HG03520 (cell line): ENCODE measurements at regions not wholly inside any gene's neighbourhood (a gene's known extent, or its start where the extent isn't known, plus 50 kb on each side); places are given as distances from the start of the nearest gene placed in this dataset.
"Not testable (repeated sequence)": the region's sequence is repeated elsewhere in the genome, so short reads cannot be mapped to it uniquely, and the experiment has no call there.

Experiments used
- ATAC-seq: cut with Tn5 transposase; IDR thresholded peaks from one replicate; pipeline ENCODE4 v1.9.1; 2021; ENCODE audit warnings: mild to moderate bottlenecking, moderate library complexity; ENCODE audit not compliant: unreplicated experiment

DNA sequence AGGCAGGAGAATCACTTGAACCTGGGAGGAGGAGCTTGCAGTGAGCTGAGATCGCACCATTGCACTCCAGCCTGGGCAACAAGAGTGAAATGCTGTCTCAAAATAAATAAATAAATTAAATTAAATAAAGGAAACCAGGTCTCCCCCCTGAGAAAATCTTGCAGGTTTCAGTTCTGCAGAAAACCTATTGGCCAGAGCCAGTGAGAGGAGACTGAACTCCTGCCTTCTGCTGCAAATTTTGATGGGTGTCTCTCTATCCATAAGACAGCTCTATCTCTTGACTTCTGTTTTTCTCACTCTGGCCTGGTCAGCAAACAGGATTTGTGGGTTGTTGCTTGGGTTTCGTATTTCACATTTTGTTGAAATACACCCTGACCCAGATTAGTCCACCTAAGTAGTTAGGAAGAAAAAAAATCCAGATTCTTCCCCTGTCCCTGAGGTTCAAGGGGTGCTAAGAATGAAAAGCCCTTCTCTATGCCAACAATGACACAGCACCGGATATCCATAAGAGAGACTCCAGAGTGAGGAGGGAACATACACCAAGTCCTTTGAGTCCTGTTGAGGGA lies 86.7 kb upstream of the MAP4K4 start:
- ATAC-seq = no peak

DNA sequence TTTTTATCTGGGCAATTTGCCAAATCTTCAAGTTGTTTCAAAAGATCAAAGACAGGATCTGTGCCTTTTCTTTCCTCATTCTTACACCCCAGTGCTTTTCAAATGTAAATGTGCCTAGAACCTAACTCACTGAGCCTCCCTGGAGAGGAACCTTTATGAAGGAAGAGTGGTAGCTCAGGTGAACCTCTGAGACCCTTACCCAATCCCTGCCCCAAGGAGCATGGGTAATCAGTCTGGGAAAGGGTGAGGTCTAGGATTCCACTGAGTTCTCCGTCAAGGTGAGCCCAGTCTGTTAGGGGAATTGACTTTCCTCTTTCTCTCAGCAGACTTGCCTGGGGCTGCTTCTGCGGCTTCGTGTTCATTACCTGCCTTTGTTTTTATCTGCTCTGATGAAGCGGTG lies 88.1 kb upstream of the MAP4K4 start:
- ATAC-seq = no peak

DNA sequence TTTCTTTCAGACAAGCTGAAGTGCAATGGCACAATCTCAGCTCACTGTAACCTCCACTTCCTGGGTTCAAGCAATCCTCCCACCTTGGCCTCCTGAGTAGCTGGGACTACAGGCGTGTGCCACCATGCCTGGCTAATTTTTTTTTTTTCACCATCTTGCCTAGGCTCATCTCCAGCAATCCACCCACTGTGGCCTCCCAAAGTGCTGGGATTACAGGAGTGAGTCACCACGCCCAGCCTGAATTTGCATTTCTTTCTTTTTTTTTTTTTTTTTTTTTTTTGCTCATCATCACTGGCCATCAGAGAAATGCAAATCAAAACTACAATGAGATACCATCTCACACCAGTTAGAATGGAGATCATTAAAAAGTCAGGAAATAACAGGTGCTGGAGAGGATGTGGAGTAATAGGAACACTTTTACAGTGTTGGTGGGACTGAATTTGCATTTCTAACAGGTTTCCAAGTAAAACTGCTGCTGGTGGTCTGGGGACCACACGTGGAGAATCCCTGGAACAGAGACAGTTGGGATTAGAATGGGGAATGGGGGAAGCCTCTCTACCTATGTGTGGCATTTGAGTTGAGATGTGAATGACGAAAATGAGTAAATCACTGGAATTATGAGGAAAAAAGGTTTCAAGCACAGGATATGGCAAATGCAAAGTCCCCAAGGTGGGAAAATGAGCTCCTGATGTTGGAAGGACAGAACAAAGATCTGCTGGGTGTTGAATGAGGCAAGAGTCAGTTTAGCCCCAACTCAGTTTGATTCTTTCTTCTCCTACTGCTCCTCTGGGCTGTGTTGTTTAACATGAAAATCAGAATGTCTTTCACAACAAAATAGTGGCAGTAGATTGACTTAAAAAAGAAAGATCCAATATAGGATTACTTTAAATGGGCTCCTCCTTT lies 88.8 kb upstream of the MAP4K4 start:
- ATAC-seq = no peak

DNA sequence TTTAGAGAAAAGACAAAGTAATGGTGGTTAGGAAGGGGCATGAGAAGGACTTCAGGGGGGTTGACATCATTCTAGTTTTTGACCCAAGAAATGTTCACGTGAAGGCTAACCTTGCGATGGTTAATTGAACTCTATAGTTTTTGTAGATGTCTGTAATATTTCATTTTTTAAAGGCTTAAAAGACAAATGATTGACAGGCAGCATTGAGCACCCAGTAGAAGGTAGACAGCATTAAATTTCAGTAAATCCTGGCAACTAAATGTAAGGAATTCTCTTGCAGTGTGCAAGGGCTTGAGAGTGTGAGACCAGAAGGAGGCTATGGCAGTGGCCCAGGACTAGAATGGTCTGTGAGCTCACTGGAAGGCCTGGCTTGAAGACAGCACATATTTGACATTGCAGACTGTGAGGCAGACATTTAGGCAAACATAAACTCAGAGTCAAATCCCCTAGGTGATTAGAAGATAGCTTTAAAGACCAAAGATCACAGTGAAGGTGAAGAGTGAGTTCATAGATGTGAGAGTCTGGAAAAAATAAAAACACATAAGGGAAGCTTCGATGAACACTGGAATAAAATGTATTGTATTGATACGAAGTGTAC lies 100.1 kb upstream of the MAP4K4 start:
- ATAC-seq = no peak

DNA sequence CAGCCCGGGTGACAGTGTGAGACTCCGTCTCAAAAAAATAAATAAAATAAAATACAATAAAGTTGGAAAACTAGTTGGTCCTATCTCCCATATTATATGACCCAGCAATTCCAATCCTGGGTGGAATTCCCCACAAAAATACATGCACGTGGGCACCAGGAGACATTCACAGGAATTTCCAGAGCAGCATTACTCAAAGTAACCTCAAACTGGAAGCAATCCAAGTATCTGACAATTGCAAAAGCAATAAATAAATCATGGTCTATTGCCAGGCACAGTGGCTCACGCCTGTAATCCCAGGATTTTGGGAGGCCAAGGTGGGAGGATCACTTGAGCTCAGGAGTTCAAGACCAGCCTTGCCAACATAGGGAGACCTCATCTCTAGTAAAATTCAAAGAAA lies 101.2 kb upstream of the MAP4K4 start:
- no peak for ATAC-seq

GRCh38 chr2:101587251-101587650 lies 110.3 kb upstream of the MAP4K4 start:
- no peak for ATAC-seq

GRCh38 chr2:101583861-101584260 lies 108.9 kb upstream of the RFX8 start:
- no peak for ATAC-seq

GRCh38 chr2:101581675-101582299 lies 106.9 kb upstream of the RFX8 start:
- no peak for ATAC-seq

DNA sequence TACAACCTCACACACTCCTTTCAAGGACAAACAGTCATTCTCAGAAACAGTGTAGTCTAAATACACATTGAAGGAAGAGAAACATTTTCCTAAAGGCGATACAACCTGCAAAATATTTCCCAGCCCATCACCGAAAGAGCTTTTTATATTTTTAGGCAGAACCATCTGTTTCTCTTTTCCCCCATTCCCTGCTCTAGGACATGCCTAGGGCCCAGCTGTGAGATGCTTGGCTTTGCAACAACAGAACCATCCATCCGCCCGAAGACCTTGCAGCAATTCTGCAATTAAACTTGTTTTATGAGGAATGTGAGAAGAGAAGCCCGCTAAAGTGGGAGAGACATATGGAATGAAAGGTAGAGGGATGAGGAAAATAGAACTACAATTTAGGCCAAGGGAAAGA lies 105.6 kb upstream of the RFX8 start:
- ATAC-seq = no peak

DNA sequence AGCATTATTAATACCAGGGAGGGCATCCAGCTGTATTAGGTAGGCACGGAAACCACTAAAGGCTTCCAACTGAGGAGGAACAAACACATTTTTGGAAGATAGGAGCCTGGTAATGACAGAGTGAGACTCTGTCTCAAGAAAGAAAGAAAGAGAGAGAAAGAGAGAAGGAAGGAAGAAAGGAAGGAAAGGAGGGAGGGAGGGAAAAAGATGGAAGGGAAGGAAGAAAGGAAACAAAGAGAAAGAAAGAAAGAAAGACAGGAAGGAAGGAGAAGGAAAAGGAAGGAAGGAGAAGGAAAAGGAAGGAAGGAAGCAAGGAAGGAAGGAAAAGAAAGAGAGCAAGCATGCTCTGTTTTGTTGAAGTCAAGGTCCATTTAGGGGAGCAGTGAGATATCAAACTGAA lies 103.8 kb upstream of the RFX8 start:
- ATAC-seq = no peak

DNA sequence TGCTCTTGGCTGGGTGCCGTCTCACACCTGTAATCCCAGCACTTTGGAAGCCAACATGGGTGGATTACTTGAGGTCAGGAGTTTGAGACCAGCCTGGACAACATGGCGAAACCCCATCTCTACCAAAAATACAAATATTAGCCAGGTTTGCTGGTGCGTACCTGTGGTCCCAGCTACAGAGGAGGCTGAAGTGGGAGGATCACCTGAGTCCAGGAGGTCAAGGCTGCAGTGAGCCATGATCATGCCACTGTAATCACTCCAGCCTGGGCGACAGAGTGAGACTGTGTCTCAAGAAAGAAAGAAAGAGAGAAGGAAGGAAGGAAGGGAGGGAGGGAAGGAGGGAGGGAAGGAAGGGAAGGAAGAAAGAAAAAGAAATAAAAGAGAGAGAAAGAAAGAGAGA lies 103.2 kb upstream of the RFX8 start:
- not testable (repeated sequence) for ATAC-seq

DNA sequence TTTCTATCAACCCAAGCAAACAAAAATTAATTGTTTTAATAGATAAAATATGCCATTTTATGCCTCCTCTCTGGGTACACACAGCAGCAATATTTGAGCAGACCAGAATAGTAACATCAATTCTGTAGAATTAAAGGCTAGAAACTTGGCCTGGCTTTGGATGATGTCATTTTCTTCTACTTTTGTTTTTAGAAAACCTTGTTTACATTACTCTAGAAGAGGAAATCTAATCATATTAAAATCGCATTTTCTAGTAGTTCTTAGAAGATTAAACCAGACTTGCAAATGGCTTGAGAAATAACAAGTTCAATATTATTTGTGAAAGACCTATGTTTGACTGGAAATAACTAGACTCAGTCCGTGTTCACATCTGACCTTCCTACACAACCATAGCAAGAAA lies 102.3 kb upstream of the RFX8 start:
- no peak for ATAC-seq

- ATAC-seq = no peak
Observed at GRCh38 chr2:101574622-101575021, 99.7 kb upstream of the RFX8 start.

- no peak for ATAC-seq
Observed at GRCh38 chr2:101571951-101572350, 97.0 kb upstream of the RFX8 start.

DNA sequence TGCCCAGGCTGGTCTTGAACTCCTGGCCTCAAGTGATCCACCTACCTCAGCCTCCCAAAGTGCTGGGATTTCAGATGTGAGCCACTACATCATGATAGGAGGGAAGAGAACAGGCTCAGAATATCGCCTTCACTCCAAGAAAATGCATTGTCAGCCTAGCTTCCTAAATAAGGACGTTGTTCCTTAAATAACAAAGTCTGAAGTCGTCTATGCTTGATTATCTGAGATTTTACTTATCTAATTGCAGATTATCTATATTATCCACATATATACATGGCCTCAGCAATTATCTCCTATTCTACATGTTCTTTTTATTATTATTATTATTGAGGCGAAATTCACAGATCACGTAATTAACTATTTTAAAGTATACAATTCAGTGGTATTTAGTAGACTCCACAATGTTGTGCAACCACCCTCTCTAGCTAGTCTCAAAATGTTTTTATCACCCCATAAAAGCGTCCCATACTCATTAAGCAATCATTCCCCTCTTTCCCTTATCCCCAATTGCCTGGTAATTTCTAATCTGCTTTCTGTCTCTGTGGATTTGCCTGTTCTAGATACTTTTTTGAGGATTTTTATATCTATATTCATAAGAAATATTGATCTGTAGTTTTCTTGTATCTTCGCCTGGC lies 95.1 kb upstream of the RFX8 start:
- ATAC-seq = no peak

GRCh38 chr2:101568969-101569368 lies 94.1 kb upstream of the RFX8 start:
- ATAC-seq = no peak

- no peak for ATAC-seq
Observed at GRCh38 chr2:101566632-101567228, 91.8 kb upstream of the RFX8 start.

GRCh38 chr2:101563849-101564248 lies 88.9 kb upstream of the RFX8 start:
- no peak for ATAC-seq

DNA sequence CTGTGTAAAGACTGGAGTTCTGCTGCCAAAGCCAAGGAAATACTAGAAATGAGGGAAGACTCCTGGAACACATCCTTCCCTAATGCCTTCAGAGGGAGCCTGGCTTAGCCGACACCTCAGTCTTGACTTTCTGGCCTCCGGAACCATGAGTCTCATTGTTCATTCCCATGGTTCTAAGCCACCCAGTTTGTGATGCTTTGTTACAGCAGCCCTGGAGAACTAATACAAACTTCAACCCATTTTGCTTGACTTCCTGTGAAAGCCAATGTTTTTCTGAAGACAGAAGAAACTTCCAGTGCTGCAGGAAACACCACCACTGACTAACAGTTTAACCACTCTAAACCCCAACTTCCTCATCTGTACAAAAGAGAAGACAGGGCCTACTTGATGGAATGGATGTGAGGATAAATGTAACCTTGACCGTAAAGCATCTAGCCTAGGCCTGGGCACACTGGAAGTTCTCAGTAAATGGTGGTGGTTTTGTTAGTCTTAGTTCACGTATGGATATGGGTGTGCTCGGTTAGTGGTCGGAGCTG lies 85.9 kb upstream of the RFX8 start:
- ATAC-seq = no peak

DNA sequence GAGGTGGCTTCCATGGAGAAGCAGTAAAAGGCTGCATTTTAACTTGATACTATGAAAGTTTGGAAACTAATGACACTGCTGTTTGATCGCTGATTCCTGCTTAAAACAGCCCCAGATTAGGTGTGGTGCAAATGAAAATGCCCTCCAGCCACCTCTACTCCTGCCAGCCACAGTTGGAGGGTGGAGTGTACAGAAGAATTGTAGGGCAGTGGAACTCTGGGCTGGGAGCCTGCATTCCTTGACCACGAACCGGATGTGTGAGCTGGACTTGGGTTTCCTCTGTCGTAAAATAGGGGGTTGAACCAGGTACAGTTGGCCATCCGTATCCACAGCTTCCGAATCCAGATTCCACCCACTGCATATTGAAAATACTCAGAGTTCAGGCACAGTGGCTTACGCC lies 84.6 kb upstream of the RFX8 start:
- ATAC-seq = no peak
